Ascending aorta (tissue), 2 donors: ENCODE measurements at regions not wholly inside any gene's neighbourhood (a gene's known extent, or its start where the extent isn't known, plus 50 kb on each side); places are given as distances from the start of the nearest gene placed in this dataset.

Experiments used
- DNase-seq, 2 donors: peaks; one replicate each; pipeline ENCODE4 v3.0.0-alpha.2; 2019; ENCODE audit warnings: low spot score in 2 of 2
- H3K27ac ChIP-seq, 2 donors: fragments of 200-600 bp; sonication (generic); one replicate each; pipeline ENCODE4 v1.5.1; 2016 to 2017; ENCODE audit warnings: mild to moderate bottlenecking in 1 of 2
- H3K27me3 ChIP-seq: fragments of 200-600 bp; sonication (generic); one replicate; pipeline ENCODE4 v1.5.1; 2017
- H3K36me3 ChIP-seq, 2 donors: fragments of 200-600 bp; sonication (generic); one replicate each; pipeline ENCODE4 v1.5.1; 2016
- H3K4me1 ChIP-seq, 2 donors: fragments of 200-600 bp; sonication (generic); one replicate each; pipeline ENCODE4 v1.5.1; 2016 to 2017; ENCODE audit warnings: mild to moderate bottlenecking in 1 of 2
- H3K4me3 ChIP-seq, 2 donors: fragments of 200-600 bp; sonication (generic); one replicate each; pipeline ENCODE4 v1.5.1; 2016 to 2017; ENCODE audit warnings: mild to moderate bottlenecking in 1 of 2
- H3K9me3 ChIP-seq, 2 donors: fragments of 200-600 bp; sonication (generic); one replicate each; pipeline ENCODE4 v1.5.1; 2016
- intact Hi-C: fragments of 100-400 bp; cut with DNase I; formaldehyde crosslinking; loops from one replicate; pipeline ENCODE4 v1.15.1; 2023
- TF ChIP-seq, protein P1 (sequence below), 3 experiments: fragments of 200-600 bp in 2 of 3; fragments of 450-650 bp in 1 of 3; sonication (generic) in 2 of 3; IDR thresholded peaks; one replicate each; pipeline ENCODE4 v1.5.1; 2016 to 2019; ENCODE audit warnings: antibody characterized with exemption in 3 of 3, mild to moderate bottlenecking in 1 of 3, moderate library complexity in 1 of 3

DNA sequence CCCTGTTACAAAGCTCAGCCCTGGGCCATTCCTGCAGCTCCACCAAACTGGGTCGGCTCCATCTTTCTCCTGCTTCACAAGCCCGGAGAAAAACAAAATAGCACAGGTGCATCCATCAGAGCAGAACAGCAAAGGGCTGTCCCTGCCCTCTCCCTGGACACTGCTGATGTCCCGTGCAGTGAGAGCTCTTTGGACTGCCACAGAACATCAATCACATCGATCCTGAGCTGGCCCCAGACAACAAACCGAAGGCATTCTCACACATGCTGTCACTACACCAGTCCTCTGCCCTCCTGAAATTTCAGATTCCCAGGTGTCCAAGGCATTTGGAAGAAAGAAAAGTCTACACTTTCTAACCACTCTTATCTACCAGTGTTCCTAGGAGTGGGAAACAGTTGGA lies 427.1 kb upstream of the ZMIZ1 start:
- H3K36me3 ChIP-seq, result no peaks in the 10 kb centered on the region
- no peak overlapping the region for H3K4me3 ChIP-seq
- no peaks in the 10 kb centered on the region for H3K27me3 ChIP-seq
- TF ChIP-seq, protein P1, sequence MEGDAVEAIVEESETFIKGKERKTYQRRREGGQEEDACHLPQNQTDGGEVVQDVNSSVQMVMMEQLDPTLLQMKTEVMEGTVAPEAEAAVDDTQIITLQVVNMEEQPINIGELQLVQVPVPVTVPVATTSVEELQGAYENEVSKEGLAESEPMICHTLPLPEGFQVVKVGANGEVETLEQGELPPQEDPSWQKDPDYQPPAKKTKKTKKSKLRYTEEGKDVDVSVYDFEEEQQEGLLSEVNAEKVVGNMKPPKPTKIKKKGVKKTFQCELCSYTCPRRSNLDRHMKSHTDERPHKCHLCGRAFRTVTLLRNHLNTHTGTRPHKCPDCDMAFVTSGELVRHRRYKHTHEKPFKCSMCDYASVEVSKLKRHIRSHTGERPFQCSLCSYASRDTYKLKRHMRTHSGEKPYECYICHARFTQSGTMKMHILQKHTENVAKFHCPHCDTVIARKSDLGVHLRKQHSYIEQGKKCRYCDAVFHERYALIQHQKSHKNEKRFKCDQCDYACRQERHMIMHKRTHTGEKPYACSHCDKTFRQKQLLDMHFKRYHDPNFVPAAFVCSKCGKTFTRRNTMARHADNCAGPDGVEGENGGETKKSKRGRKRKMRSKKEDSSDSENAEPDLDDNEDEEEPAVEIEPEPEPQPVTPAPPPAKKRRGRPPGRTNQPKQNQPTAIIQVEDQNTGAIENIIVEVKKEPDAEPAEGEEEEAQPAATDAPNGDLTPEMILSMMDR (IDR thresholded peaks at IDR 0.05), result no peak
- intact Hi-C loops, result no loop called here
- no peaks in the 10 kb centered on the region for H3K4me1 ChIP-seq
- no peak overlapping the region for H3K27ac ChIP-seq
- H3K9me3 ChIP-seq, result no peaks in the 10 kb centered on the region
- no peak for DNase-seq

DNA sequence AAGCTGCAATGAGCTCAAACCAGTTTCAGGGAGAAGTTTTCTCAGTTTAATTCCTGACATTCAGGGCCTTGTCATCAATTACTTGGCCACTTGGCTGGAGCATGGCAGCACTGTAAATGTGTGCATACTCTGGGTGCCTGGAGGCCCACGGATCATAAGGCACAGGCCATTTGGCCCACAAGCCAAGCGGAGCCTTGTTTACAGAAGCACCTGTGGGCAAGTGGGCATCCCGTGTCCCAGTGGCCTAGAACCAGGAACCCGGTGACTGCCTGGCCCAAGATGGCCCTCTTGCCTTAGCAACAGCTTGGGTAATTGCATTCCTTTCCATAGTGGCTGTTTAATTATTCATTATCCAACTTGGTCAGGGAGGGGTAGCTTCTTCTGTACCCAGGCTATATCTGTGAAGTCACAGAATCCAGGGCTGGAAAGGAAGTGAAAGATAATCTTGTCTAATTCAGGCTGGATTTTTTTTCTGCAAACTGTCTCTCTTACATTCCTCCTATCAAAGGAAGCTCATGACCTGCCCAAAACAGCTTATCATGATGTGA lies 426.4 kb upstream of the ZMIZ1 start:
- TF ChIP-seq, protein P1 (IDR thresholded peaks at IDR 0.05), result no peak
- no peak overlapping the region for H3K4me3 ChIP-seq
- no peaks in the 10 kb centered on the region for H3K27me3 ChIP-seq
- DNase-seq, result no peak
- intact Hi-C loops, result no loop called here
- no peaks in the 10 kb centered on the region for H3K36me3 ChIP-seq
- no peak overlapping the region for H3K27ac ChIP-seq
- no peaks in the 10 kb centered on the region for H3K9me3 ChIP-seq
- H3K4me1 ChIP-seq, result no peaks in the 10 kb centered on the region

DNA sequence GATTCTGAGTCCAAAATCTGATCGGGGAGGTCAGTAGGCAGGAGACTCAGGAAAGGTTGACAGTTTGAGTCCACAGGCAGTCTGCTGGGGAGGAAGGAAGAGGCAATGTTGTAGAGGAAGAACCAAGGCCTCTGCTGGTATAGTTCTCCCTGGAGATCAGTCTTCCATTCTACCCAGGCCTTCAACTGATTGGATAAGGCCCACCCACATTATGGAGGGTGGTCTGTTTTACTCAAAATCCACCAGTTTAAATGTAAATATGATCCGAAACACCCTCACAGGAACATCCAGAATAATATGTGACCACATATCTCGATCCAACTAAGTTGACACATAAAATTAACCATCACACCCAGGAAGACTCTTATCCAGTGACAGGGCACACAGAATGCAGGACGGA lies 425.3 kb upstream of the ZMIZ1 start:
- Histone ChIP-seq H3K9me3 (no peaks in the 10 kb centered on the region), H3K36me3 (no peaks in the 10 kb centered on the region), H3K4me3 (no peak overlapping the region), H3K27ac (no peak overlapping the region), H3K27me3 (no peaks in the 10 kb centered on the region), H3K4me1 (no peaks in the 10 kb centered on the region)
- intact Hi-C loops, result no loop called here
- DNase-seq, result no peak
- TF ChIP-seq, protein P1 (IDR thresholded peaks at IDR 0.05), result no peak

DNA sequence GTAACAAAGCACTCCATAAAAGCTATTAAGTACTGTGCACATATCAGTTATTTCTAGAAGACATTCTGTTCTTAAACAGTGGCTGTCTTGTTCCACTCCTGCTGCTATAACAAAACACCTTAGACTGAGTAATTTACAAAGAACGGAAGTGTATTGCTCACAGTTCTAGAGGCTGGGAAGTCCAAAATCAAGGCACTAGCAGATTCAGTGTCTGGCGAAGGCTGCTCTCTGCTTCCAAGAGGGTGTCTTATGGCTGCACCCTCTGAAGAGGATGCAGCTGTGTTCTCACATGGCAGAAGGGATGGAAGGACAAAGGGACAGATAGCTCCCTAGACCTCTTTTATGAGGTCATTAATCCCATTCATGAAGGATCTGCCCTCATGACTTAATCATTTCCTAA lies 424.2 kb upstream of the ZMIZ1 start:
- H3K27ac ChIP-seq, result no peak overlapping the region
- no peaks in the 10 kb centered on the region for H3K4me1 ChIP-seq
- intact Hi-C loops, result no loop called here
- no peaks in the 10 kb centered on the region for H3K27me3 ChIP-seq
- H3K9me3 ChIP-seq, result no peaks in the 10 kb centered on the region
- DNase-seq, result no peak
- no peaks in the 10 kb centered on the region for H3K36me3 ChIP-seq
- TF ChIP-seq, protein P1 (IDR thresholded peaks at IDR 0.05), result no peak
- no peak overlapping the region for H3K4me3 ChIP-seq

DNA sequence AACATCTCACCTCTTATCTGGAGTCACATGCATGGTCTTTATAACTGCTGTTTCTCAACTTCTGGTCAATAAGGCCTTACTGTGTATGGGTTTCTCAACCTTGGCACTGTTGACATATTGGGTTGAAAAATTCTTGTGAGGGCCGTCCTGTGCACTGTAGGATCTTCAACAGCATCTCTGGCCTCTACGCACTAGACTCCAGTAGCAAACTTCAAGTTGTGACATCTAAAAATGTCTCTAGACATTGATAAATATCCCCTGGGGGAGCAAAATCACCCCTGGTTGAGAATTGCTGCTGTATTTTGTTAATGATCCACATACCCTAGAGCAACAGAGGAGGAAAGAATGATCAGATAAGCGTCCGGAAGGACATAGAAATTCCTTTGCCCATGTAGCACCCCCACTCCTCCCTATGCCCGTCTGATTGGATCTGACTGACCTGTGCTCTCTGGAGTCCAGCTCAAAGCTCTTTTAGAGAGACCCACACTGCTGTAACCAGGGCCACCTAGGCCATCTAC lies 423.5 kb upstream of the ZMIZ1 start:
- TF ChIP-seq, protein P1 (IDR thresholded peaks at IDR 0.05), result no peak
- Histone ChIP-seq H3K36me3 (no peaks in the 10 kb centered on the region), H3K27me3 (no peaks in the 10 kb centered on the region), H3K27ac (no peak overlapping the region), H3K4me3 (no peak overlapping the region), H3K4me1 (no peaks in the 10 kb centered on the region), H3K9me3 (no peaks in the 10 kb centered on the region)
- DNase-seq, result no peak
- intact Hi-C loops, result no loop called here

DNA sequence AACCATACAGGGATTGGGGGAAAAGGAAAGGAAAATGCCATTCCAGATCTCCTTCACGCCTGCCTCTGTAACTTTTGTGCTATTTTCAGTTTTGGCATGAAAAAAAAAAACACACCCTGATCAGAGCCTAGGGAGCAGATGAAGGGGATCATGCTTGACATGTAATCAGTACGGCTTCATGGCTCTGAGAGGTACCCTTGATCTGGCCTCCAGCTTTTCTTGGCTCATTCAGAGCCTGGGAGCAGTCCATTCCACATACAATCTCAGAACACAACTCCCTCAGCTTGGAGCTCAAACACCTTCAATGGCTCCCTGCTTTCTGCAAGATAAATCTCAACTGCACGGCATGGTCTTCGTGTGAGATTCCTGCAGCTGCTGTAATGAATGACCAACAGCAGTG lies 422.8 kb upstream of the ZMIZ1 start:
- no peaks in the 10 kb centered on the region for H3K4me1 ChIP-seq
- TF ChIP-seq, protein P1 (IDR thresholded peaks at IDR 0.05), result no peak
- no peak overlapping the region for H3K27ac ChIP-seq
- H3K27me3 ChIP-seq, result no peaks in the 10 kb centered on the region
- H3K9me3 ChIP-seq, result no peaks in the 10 kb centered on the region
- no peak for DNase-seq
- no peaks in the 10 kb centered on the region for H3K36me3 ChIP-seq
- H3K4me3 ChIP-seq, result no peak overlapping the region
- intact Hi-C loops, result no loop called here
